BLaER1 treated with 17β-estradiol and CSF1 and Interleukin-3, amounts not matched to agents 10 nM and 100 nM (cell line): ENCODE measurements at regions not wholly inside any gene's neighbourhood (a gene's known extent, or its start where the extent isn't known, plus 50 kb on each side); places are given as distances from the start of the nearest gene placed in this dataset.

Source experiments
- H3K27ac ChIP-seq, 11 experiments: shearing (Covaris generic); formaldehyde crosslinking; 2 replicates each; pipeline ENCODE4 v1.8.1; 2022
- H3K27me3 ChIP-seq, 11 experiments: shearing (Covaris generic); formaldehyde crosslinking; 2 replicates each; pipeline ENCODE4 v1.8.1; 2022
- H3K36me3 ChIP-seq, 11 experiments: shearing (Covaris generic); formaldehyde crosslinking; 2 replicates each; pipeline ENCODE4 v1.8.1; 2022
- H3K4me1 ChIP-seq, 10 experiments: shearing (Covaris generic); formaldehyde crosslinking; 2 replicates each; pipeline ENCODE4 v1.8.1; 2022
- H3K4me2 ChIP-seq, 11 experiments: shearing (Covaris generic); formaldehyde crosslinking; 2 replicates each; pipeline ENCODE4 v1.8.1; 2022
- H3K4me3 ChIP-seq, 10 experiments: shearing (Covaris generic); formaldehyde crosslinking; 2 replicates each; pipeline ENCODE4 v1.8.1; 2022
- H3K9ac ChIP-seq, 11 experiments: shearing (Covaris generic); formaldehyde crosslinking; 2 replicates each; pipeline ENCODE4 v1.8.1; 2022
- H3K9me3 ChIP-seq, 11 experiments: shearing (Covaris generic); formaldehyde crosslinking; replicated peaks in 1 of 11; 2 replicates each; pipeline ENCODE4 v1.8.1; 2022
- H4K20me1 ChIP-seq, 11 experiments: shearing (Covaris generic); formaldehyde crosslinking; 2 replicates each; pipeline ENCODE4 v1.8.1; 2022
- Cebpa-rat ChIP-seq, 11 experiments: shearing (Covaris generic); IDR thresholded peaks; 2 replicates each; pipeline ENCODE4 v1.8.1; 2022

DNA sequence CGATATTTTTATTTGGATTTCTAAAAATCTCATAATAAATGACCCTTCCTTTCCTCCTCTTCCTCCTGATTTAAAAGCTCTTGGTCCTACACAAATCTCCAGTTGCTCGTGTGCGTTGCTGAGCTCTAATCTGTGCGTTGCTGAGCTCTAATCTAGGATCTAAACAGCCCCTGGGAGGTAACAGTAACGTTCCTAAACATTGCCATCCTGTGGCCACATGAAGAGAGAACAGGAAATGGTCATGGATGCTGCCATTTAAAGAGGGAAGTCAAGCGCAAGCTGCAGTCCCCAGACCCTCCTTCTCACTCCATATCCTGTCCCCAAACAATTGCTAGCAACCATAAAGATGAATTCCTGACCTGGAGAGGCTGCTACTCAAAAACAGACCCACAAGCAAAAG, 170.8 kb downstream of the NUFIP1 start:
- Histone ChIP-seq H3K27ac (no peak overlapping the region), H3K4me3 (no peak overlapping the region), H3K4me2 (0 out of 22 replicates have a peak overlapping the region, but pooled peaks of 2 of the 11 experiments have one; percentile 0 to 44), H3K27me3 (no peaks in the 10 kb centered on the region), H3K4me1 (peaks cover 0 to 30% (median 0%) of the 10 kb centered on the region in 10 experiments; a peak in 5 of 20 replicates), H3K9me3 (no peaks in the 10 kb centered on the region), H3K9ac (no peak overlapping the region), H4K20me1 (no peaks in the 10 kb centered on the region), H3K36me3 (no peaks in the 10 kb centered on the region)
- no peak for TF ChIP-seq Cebpa-rat (IDR thresholded peaks at IDR 0.05)

DNA sequence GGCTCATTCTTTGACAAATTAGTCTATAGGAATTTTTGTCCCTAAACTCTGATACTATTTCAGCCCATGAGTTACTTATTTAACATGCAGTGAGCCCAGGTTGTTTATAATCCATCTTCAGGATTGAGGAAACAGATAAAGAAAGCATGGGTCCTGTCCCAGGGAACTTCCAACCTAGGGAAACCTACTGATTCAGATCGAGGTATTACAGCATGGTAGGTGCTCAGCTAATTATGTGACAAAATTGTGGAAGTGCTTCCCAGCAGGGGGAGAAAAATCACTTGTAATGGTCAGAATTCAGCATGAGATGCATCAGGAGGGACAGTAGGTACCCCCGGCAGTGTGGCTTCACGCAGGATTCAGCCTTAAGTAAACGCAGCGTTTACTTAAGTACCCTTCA, 171.3 kb downstream of the NUFIP1 start:
- TF ChIP-seq Cebpa-rat (IDR thresholded peaks at IDR 0.05) = no peak
- Histone ChIP-seq H3K9me3 (no peaks in the 10 kb centered on the region), H3K4me3 (no peak overlapping the region), H3K9ac (no peak overlapping the region), H3K27ac (no peak overlapping the region), H4K20me1 (no peaks in the 10 kb centered on the region), H3K27me3 (no peaks in the 10 kb centered on the region), H3K4me2 (0 out of 22 replicates have a peak overlapping the region, but pooled peaks of 2 of the 11 experiments have one; percentile 2 to 14), H3K4me1 (peaks cover 0 to 30% (median 0%) of the 10 kb centered on the region in 10 experiments; a peak in 5 of 20 replicates), H3K36me3 (no peaks in the 10 kb centered on the region)

DNA sequence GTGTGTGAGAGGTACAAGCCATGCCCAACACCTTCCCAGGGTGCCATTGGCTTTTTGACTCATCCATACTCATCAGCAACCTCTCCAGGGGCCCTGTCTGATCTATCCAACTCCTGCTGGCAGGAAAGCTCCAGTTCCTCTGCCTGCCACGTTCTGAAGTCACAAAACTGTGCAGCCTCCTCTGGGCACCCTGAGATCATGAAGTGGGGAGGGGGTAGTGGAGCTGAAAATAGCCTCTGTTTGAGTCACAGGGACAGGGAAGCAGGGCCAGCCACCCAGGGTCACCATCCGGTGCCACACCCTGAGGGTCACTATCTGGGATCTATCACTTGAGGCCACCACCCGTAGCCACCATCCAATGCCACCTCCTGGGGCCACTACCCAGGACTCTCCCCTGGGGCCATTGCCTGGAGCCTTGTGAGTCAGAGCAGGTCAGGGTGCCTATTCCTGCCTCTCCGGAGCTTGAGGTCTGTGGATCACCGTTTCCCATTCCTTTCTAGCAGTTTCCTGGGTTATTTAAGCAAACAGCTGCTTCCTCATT, 172.1 kb downstream of the NUFIP1 start:
- Histone ChIP-seq H3K9me3 (no peaks in the 10 kb centered on the region), H3K4me3 (no peak overlapping the region), H3K4me1 (peaks cover 0 to 30% (median 0%) of the 10 kb centered on the region in 10 experiments; a peak in 5 of 20 replicates), H4K20me1 (no peaks in the 10 kb centered on the region), H3K27me3 (no peaks in the 10 kb centered on the region), H3K36me3 (no peaks in the 10 kb centered on the region), H3K9ac (no peak overlapping the region), H3K4me2 (no peak overlapping the region), H3K27ac (no peak overlapping the region)
- TF ChIP-seq Cebpa-rat (IDR thresholded peaks at IDR 0.05) = no peak

DNA sequence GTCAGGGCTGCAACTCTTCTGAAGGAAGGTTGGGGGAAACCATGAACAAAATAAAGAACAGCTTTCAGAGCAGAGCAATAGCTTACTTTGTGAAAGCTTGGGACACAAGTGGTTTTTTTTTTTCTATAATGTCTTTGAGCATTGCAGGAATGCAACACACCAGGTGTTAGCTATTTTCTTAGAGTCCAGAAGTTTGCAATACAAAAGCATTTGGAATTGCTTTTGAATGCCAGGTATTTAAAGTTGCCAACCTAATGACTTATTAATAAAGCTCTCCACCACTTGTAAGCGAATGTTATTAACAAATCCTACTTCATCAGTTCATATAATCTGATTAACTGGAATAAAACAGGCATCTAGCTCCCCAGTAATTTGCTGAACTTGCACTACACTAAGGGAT, 172.6 kb downstream of the NUFIP1 start:
- Histone ChIP-seq H3K9ac (no peak overlapping the region), H3K4me3 (no peak overlapping the region), H3K4me2 (no peak overlapping the region), H3K27ac (no peak overlapping the region), H3K36me3 (no peaks in the 10 kb centered on the region), H3K27me3 (no peaks in the 10 kb centered on the region), H3K9me3 (no peaks in the 10 kb centered on the region), H3K4me1 (peaks cover 0 to 30% (median 0%) of the 10 kb centered on the region in 10 experiments; a peak in 5 of 20 replicates), H4K20me1 (no peaks in the 10 kb centered on the region)
- no peak for TF ChIP-seq Cebpa-rat (IDR thresholded peaks at IDR 0.05)

DNA sequence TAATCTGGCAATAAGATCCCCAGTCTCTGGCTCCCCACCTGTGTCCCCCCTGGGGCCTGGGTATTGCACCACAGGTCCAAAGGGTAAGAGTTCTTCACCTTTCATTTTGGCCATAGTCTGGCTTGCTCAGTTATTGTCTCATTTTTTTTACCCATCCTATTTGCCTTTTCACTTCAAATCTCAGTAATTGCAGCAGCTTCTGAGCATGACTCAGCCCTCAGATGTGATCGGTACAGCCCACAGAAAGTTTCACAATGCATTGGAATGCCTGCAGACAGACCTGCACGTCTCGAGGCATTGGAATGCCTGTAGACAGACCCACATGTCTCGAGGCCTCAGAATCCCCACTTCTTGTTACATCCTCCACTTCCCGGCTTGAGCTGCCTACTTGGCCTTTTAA, 173.6 kb downstream of the NUFIP1 start:
- no peak for TF ChIP-seq Cebpa-rat (IDR thresholded peaks at IDR 0.05)
- Histone ChIP-seq H3K27me3 (no peaks in the 10 kb centered on the region), H3K4me2 (peak overlapping the region in 3 of 11 experiments; percentile 3 to 22 (median 12); a peak in 3 of 22 replicates), H3K4me3 (no peak overlapping the region), H3K27ac (no peak overlapping the region), H3K9me3 (no peaks in the 10 kb centered on the region), H3K9ac (no peak overlapping the region), H3K36me3 (no peaks in the 10 kb centered on the region), H4K20me1 (no peaks in the 10 kb centered on the region), H3K4me1 (peaks cover 0 to 30% (median 0%) of the 10 kb centered on the region in 10 experiments; a peak in 5 of 20 replicates)

DNA sequence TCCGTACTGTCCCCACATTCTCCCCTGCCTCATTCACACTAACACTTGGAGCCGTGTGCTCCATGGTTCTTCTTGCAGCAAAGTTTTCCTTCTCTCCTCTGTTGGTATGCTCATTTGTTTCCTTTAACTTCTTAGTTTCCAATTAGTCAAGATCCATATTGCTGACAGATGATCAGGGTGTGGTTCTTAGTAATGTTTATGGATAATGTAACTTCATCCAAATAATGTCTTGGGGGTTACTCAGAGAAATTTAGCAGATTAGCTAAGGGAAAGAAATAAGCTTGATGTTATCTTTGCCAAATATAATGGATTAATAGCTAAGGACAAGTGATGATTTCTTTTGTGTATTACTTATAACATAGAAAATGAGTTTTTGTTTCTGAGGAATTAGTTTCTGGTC, 174.4 kb downstream of the NUFIP1 start:
- Histone ChIP-seq H3K4me3 (no peak overlapping the region), H3K27ac (no peak overlapping the region), H4K20me1 (no peaks in the 10 kb centered on the region), H3K9me3 (no peaks in the 10 kb centered on the region), H3K36me3 (no peaks in the 10 kb centered on the region), H3K4me2 (no peak overlapping the region), H3K4me1 (peaks cover 0 to 30% (median 0%) of the 10 kb centered on the region in 10 experiments; a peak in 5 of 20 replicates), H3K27me3 (no peaks in the 10 kb centered on the region), H3K9ac (no peak overlapping the region)
- no peak for TF ChIP-seq Cebpa-rat (IDR thresholded peaks at IDR 0.05)

DNA sequence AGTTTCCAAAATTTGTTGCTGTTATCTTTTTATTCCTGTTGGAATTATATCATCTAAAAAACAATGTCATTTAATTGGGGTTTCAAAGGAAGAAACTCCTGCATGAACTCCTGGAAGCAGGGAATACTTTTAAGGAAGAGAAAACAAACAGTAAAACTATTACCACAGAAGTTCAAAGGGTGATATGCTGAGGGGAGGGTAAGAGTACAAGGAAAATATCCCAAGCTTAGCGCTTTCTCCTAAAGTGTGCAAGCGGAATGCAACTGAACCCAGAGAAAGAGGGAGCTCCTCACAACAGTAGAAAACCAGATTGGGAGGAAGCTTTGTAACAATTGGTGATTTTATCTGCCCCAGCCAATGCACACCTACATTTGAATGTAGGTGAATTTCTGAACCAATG, 175.1 kb downstream of the NUFIP1 start:
- H3K27me3 ChIP-seq = no peaks in the 10 kb centered on the region

DNA sequence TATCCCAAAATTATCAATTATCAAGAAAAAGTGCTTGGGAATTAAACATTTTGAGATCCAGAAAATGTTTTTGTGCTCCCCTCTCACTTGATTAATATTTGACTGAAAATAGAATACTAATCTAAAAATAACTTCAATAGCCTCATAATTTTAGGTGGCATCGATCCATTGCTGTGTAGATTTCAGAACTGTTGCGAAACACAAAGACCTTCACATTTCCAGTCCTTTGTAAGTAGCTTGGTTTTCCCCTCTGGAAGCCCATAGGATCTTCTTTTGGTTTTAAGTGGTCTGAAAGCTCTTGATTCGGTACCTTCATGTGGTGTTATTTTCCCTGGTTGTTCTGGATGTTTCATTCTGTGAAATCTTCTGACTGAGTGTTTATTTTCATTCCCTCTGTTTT, 176.5 kb downstream of the NUFIP1 start:
- Histone ChIP-seq H3K36me3 (no peaks in the 10 kb centered on the region), H3K4me1 (peaks cover 0 to 16% (median 0%) of the 10 kb centered on the region in 10 experiments; a peak in 5 of 20 replicates), H4K20me1 (no peaks in the 10 kb centered on the region), H3K4me2 (no peak overlapping the region), H3K4me3 (no peak overlapping the region), H3K9ac (no peak overlapping the region), H3K27ac (no peak overlapping the region), H3K27me3 (no peaks in the 10 kb centered on the region), H3K9me3 (no peaks in the 10 kb centered on the region)
- TF ChIP-seq Cebpa-rat (IDR thresholded peaks at IDR 0.05) = peak in 5 of 11 experiments; percentile 35 to 66 (median 55); a peak in 7 of 22 replicates

More for the DNA sequence above, 175.1 kb downstream of the NUFIP1 start:
- Histone ChIP-seq H3K36me3 (no peaks in the 10 kb centered on the region), H3K4me1 (peaks cover 0 to 26% (median 0%) of the 10 kb centered on the region in 10 experiments; a peak in 5 of 20 replicates), H3K9me3 (no peaks in the 10 kb centered on the region), H3K9ac (no peak overlapping the region), H3K4me2 (no peak overlapping the region), H3K27ac (no peak overlapping the region), H4K20me1 (no peaks in the 10 kb centered on the region), H3K4me3 (no peak overlapping the region)
- TF ChIP-seq Cebpa-rat (IDR thresholded peaks at IDR 0.05) = no peak

DNA sequence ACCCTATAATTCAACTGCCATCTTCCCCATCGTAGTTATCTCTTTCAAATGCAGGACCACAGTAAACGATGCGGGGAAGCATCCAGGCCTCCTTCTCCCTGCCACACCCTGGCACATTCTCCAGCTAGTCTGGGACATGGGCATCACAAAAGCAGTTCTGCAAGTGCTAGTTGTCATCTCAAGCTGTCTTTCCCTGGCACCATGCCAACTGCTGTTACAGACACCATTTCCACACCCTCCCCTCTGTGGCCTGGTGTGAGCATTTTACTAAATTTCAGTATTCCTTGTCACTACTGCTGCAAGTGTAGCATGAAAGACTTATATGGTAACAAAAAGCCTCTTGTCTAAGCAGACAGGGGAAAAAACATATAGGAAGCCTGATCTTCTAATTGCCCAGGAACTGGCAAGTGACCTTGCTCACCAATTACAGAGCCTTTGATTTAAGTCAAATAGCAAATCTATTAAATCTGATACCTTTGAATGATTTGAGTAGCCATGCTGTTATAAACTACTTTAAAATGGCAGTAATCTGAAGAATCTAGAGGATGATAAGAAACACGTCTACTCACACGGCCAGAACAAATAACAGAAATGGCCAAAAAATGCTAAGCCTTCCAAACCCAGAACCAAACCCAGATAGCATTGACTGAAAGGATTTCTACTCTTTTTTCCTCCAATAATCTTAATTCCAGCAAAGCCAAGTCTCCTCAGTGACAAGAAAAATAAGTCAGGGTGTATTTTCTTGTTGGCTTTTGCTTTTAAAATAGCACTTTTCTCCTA, 179.0 kb downstream of the NUFIP1 start:
- H3K27ac ChIP-seq = no peak overlapping the region
- no peaks in the 10 kb centered on the region for H3K4me1 ChIP-seq
- no peak overlapping the region for H3K9ac ChIP-seq
- no peaks in the 10 kb centered on the region for H3K9me3 ChIP-seq
- no peak overlapping the region for H3K4me3 ChIP-seq
- H3K36me3 ChIP-seq = no peaks in the 10 kb centered on the region
- H3K4me2 ChIP-seq = no peak overlapping the region
- no peak for TF ChIP-seq Cebpa-rat (IDR thresholded peaks at IDR 0.05)
- no peaks in the 10 kb centered on the region for H3K27me3 ChIP-seq
- H4K20me1 ChIP-seq = no peaks in the 10 kb centered on the region
